HCT116 (cell line): ENCODE measurements at regions not wholly inside any gene's neighbourhood (a gene's known extent, or its start where the extent isn't known, plus 50 kb on each side); places are given as distances from the start of the nearest gene placed in this dataset.

Experiments
- ATAC-seq: fragments of 200-7000 bp; cut with Tn5 transposase; 2 replicates; pipeline ENCODE4 v1.9.1; 2020; ENCODE audit warnings: mild to moderate bottlenecking, moderate library complexity
- BruUV-seq: library from RNA; stranded (reverse); fragments of 400-500 nt; replicated peaks from 2 replicates; lab custom pipeline; 2021; lab: Mats Ljungman, UMichigan
- CTCF ChIA-PET: fragments of 300-600 bp; sonication (Branson Sonifier 250); formaldehyde crosslinking; loops from one replicate; lab custom pipeline; 2021; ENCODE audit warnings: antibody characterized with exemption; lab: Charles Lee
- POLR2A ChIA-PET: fragments of 300-600, 350-600 bp; sonication (Branson Sonifier 250); formaldehyde crosslinking; loops from one replicate; lab custom pipeline; 2021; ENCODE audit warnings: antibody characterized with exemption; lab: Charles Lee
- RAD21 ChIA-PET, 2 experiments: fragments of 300-600 bp; sonication (Branson Sonifier 250); formaldehyde crosslinking; loops; one replicate each; lab custom pipeline; 2023; ENCODE audit warnings: low total read pairs in 2 of 2; ENCODE audit not compliant: uncharacterized antibody in 2 of 2, unreplicated experiment in 2 of 2, low non-redundant PET in 1 of 2; lab: Charles Lee
- DNase-seq: peaks from one replicate; pipeline ENCODE4 v3.0.0-alpha.2; 2010; ENCODE audit warnings: low read depth, low spot score
- H2AFZ ChIP-seq: fragments of 200-600 bp; shearing (Covaris generic), sonication (generic); 2 replicates; pipeline ENCODE4 v1.6.1; 2017; ENCODE audit warnings: low read depth, mixed run types, mixed read lengths, antibody characterized with exemption, low read length; ENCODE audit not compliant: poor library complexity, severe bottlenecking
- H3K27ac ChIP-seq: 2 replicates; pipeline ENCODE4 v1.5.1; 2012; ENCODE audit warnings: low read depth, low read length
- H3K27me3 ChIP-seq: fragments of 200-600 bp; sonication (generic); 2 replicates; pipeline ENCODE4 v1.6.1; 2016; ENCODE audit warnings: mixed run types, low read length, mixed read lengths; ENCODE audit not compliant: insufficient read depth
- H3K36me3 ChIP-seq, 2 experiments: fragments of 200-500 bp in 1 of 2; fragments of 200-600 bp in 1 of 2; sonication (Bioruptor generic) in 1 of 2; sonication (generic) in 1 of 2; 2 replicates each; pipeline versions ENCODE4 v1.5.1 to v1.6.1; 2014 to 2016; ENCODE audit warnings: low read length in 2 of 2, inconsistent platforms in 1 of 2, mixed read lengths in 1 of 2, mixed run types in 1 of 2; ENCODE audit not compliant: insufficient read depth in 2 of 2, control insufficient read depth in 1 of 2
- H3K4me1 ChIP-seq, 2 experiments: fragments of 200-600 bp in 1 of 2; sonication (generic) in 1 of 2; 2 replicates each; pipeline versions ENCODE4 v1.5.1 to v1.6.1; 2012 to 2017; ENCODE audit warnings: low read length in 2 of 2, inconsistent platforms in 1 of 2, mild to moderate bottlenecking in 1 of 2, mixed read lengths in 1 of 2, mixed run types in 1 of 2, moderate library complexity in 1 of 2; ENCODE audit not compliant: insufficient read depth in 2 of 2, control insufficient read depth in 1 of 2
- H3K4me2 ChIP-seq: fragments of 200-600 bp; sonication (generic); 2 replicates; pipeline ENCODE4 v1.6.1; 2017; ENCODE audit warnings: mixed run types, low read length, mixed read lengths
- H3K4me3 ChIP-seq, 2 experiments: fragments of 200-600 bp in 1 of 2; sonication (generic) in 1 of 2; replicated peaks in 1 of 2; 2 replicates each; pipeline ENCODE4 v1.5.1; 2011 to 2016; ENCODE audit warnings: low read length in 2 of 2, control low read depth in 1 of 2, low read depth in 1 of 2, mild to moderate bottlenecking in 1 of 2, mixed read lengths in 1 of 2, mixed run types in 1 of 2
- H3K79me2 ChIP-seq: fragments of 200-600 bp; sonication (generic); 2 replicates; pipeline ENCODE4 v1.6.1; 2017; ENCODE audit warnings: mild to moderate bottlenecking, mixed run types, low read length, moderate library complexity, mixed read lengths; ENCODE audit not compliant: insufficient read depth
- H3K9ac ChIP-seq: fragments of 200-600 bp; sonication (generic); 2 replicates; pipeline ENCODE4 v1.6.1; 2016; ENCODE audit warnings: low read length, mixed read lengths
- H3K9me2 ChIP-seq: fragments of 200-600 bp; sonication (generic), shearing (Covaris generic); 2 replicates; pipeline ENCODE4 v1.6.1; 2017; ENCODE audit warnings: mixed run types, mild to moderate bottlenecking, moderate library complexity; ENCODE audit not compliant: insufficient read depth
- H3K9me3 ChIP-seq, 2 experiments: fragments of 200-500 bp in 1 of 2; fragments of 200-600 bp in 1 of 2; sonication (Bioruptor generic) in 1 of 2; sonication (generic) in 1 of 2; 2 replicates each; pipeline ENCODE4 v1.6.1; 2014 to 2017; ENCODE audit warnings: low read length in 2 of 2, mixed read lengths in 2 of 2, inconsistent platforms in 1 of 2, low read depth in 1 of 2, mild to moderate bottlenecking in 1 of 2, mixed run types in 1 of 2, moderate library complexity in 1 of 2; ENCODE audit not compliant: control insufficient read depth in 1 of 2, insufficient read depth in 1 of 2
- H4K20me1 ChIP-seq: fragments of 200-600 bp; sonication (generic), shearing (Covaris generic); 2 replicates; pipeline ENCODE4 v1.6.1; 2017; ENCODE audit warnings: mixed run types, mild to moderate bottlenecking, moderate library complexity; ENCODE audit not compliant: insufficient read depth
- CBX3 ChIP-seq: IDR thresholded peaks from 2 replicates; pipeline ENCODE4 v1.6.1; 2012; ENCODE audit warnings: low read depth
- ELF1 ChIP-seq: IDR thresholded peaks from 2 replicates; pipeline ENCODE4 v1.6.1; 2012; ENCODE audit warnings: low read depth, borderline replicate concordance
- EZH2 ChIP-seq: fragments of 200-600 bp; sonication (generic); IDR thresholded peaks from 2 replicates; pipeline ENCODE4 v1.6.1; 2017; ENCODE audit warnings: antibody characterized with exemption, mixed run types
- EZH2phosphoT487 ChIP-seq: fragments of 200-600 bp; IDR thresholded peaks from 2 replicates; pipeline ENCODE4 v1.6.1; 2018; ENCODE audit warnings: antibody characterized with exemption, borderline replicate concordance
- POLR2AphosphoS5 ChIP-seq: IDR thresholded peaks from 2 replicates; pipeline ENCODE4 v1.6.1; 2011; ENCODE audit warnings: mild to moderate bottlenecking, low read depth, low read length, moderate library complexity
- SRF ChIP-seq: IDR thresholded peaks from 2 replicates; pipeline ENCODE4 v1.6.1; 2012; ENCODE audit warnings: low read depth
- TCF7L2 ChIP-seq: IDR thresholded peaks from 2 replicates; pipeline ENCODE4 v1.7.0; 2011; ENCODE audit warnings: borderline replicate concordance, inconsistent platforms; ENCODE audit not compliant: insufficient read depth, insufficient read length; ENCODE audit errors: extremely low read depth
- ZFX ChIP-seq: fragments of 450-650 bp; IDR thresholded peaks from 2 replicates; pipeline ENCODE4 v1.6.1; 2017
- intact Hi-C: fragments of 100-400 bp; cut with micrococcal nuclease; formaldehyde crosslinking; loops from 2 replicates; pipeline ENCODE4 v1.10.0; 2022
- TF ChIP-seq, protein P1 (sequence below): IDR thresholded peaks from 2 replicates; pipeline ENCODE4 v1.6.1; 2012; ENCODE audit warnings: low read depth
- TF ChIP-seq, protein P2 (sequence below), 3 experiments: fragments of 200-600 bp in 1 of 3; sonication (generic) in 1 of 3; IDR thresholded peaks in 2 of 3; conservative IDR thresholded peaks in 1 of 3; 2 replicates each; pipeline ENCODE4 v1.5.1; 2012 to 2017; ENCODE audit warnings: low read depth in 2 of 3, low read length in 2 of 3, antibody characterized with exemption in 1 of 3, borderline replicate concordance in 1 of 3, control low read depth in 1 of 3, mild to moderate bottlenecking in 1 of 3, mixed read lengths in 1 of 3, mixed run types in 1 of 3, moderate library complexity in 1 of 3; ENCODE audit not compliant: insufficient read depth in 1 of 3

DNA sequence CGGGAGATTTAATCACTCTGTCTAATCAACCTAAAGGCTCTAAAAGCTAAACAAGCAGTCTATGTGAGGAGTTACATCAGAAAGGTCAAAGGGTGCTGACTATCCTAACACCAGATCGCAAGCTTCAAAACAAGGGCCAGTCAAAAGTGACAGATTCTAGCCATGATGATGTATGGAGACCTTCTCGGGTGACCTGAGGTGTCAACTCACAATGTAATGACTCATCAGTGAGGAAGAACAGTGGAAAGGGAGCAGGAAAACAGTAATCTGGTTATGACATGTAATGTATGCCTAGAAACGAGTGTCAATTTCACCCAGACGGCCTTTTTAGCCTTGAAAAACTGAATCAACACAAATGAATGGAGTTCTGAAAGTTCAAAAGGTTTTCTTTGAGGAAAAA, 375.3 kb downstream of the IDS start:
- ATAC-seq (no peak), DNase-seq (no peak)
- H3K9me3 ChIP-seq: no peaks in the 10 kb centered on the region
- POLR2A ChIA-PET: no interaction called here
- H4K20me1 ChIP-seq: no peaks in the 10 kb centered on the region
- H2AFZ ChIP-seq: no peak overlapping the region
- H3K27me3 ChIP-seq: no peaks in the 10 kb centered on the region
- H3K36me3 ChIP-seq: no peaks in the 10 kb centered on the region
- no peak overlapping the region for H3K27ac ChIP-seq
- H3K4me3 ChIP-seq: no peak overlapping the region
- no peak overlapping the region for H3K4me2 ChIP-seq
- CTCF ChIA-PET: no interaction called here
- no peaks in the 10 kb centered on the region for H3K4me1 ChIP-seq
- no peaks in the 10 kb centered on the region for H3K9me2 ChIP-seq
- intact Hi-C loops: no loop called here
- no peak overlapping the region for H3K9ac ChIP-seq
- RAD21 ChIA-PET: no interaction called here
- TF ChIP-seq EZH2: no peak
- TF ChIP-seq, protein P1, sequence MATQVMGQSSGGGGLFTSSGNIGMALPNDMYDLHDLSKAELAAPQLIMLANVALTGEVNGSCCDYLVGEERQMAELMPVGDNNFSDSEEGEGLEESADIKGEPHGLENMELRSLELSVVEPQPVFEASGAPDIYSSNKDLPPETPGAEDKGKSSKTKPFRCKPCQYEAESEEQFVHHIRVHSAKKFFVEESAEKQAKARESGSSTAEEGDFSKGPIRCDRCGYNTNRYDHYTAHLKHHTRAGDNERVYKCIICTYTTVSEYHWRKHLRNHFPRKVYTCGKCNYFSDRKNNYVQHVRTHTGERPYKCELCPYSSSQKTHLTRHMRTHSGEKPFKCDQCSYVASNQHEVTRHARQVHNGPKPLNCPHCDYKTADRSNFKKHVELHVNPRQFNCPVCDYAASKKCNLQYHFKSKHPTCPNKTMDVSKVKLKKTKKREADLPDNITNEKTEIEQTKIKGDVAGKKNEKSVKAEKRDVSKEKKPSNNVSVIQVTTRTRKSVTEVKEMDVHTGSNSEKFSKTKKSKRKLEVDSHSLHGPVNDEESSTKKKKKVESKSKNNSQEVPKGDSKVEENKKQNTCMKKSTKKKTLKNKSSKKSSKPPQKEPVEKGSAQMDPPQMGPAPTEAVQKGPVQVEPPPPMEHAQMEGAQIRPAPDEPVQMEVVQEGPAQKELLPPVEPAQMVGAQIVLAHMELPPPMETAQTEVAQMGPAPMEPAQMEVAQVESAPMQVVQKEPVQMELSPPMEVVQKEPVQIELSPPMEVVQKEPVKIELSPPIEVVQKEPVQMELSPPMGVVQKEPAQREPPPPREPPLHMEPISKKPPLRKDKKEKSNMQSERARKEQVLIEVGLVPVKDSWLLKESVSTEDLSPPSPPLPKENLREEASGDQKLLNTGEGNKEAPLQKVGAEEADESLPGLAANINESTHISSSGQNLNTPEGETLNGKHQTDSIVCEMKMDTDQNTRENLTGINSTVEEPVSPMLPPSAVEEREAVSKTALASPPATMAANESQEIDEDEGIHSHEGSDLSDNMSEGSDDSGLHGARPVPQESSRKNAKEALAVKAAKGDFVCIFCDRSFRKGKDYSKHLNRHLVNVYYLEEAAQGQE: no peak
- TF ChIP-seq ZFX: no peak
- no peak for TF ChIP-seq CBX3
- TF ChIP-seq, all 23 proteins: peak for 0
- H3K79me2 ChIP-seq: no peaks in the 10 kb centered on the region
- no TSS peak for BruUV-seq

DNA sequence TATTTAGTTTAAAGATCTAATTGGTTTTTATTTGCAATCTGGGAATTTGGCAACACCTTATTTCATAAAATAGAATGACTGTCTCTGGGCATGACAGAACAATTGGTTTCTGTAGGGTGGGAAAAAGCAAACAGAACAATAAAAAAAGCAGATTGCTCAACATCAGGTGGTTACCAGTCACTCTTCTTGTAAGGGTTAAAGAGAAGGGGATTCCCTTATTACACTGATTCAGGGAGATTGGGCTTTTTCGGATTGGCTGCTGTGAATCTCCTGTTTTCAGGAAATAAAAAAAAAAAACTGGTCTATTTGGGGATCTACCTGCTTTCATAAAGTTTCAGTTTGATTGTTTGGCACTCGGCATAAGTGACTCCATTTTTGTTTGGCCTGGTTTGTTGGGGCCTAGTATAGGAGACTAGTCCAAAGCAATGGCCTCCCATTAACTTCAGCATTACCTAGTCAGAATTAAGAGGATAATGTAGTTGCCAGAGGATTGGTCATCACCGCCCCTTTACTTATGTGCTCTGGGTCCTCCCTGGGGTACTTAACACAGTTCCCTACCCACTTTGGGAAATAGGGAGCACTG, 380.5 kb downstream of the IDS start:
- Histone ChIP-seq H3K79me2 (no peaks in the 10 kb centered on the region), H3K9me2 (no peaks in the 10 kb centered on the region), H3K27me3 (no peaks in the 10 kb centered on the region), H3K36me3 (no peaks in the 10 kb centered on the region), H4K20me1 (no peaks in the 10 kb centered on the region), H3K27ac (no peak overlapping the region), H3K4me1 (no peaks in the 10 kb centered on the region), H3K4me2 (no peak overlapping the region), H3K9ac (no peak overlapping the region), H3K4me3 (no peak overlapping the region), H2AFZ (no peak overlapping the region), H3K9me3 (no peaks in the 10 kb centered on the region)
- ChIA-PET RAD21 (no interaction called here), POLR2A (no interaction called here), CTCF (no interaction called here)
- intact Hi-C loops: no loop called here
- BruUV-seq: no TSS peak
- no peak for DNase-seq
- ATAC-seq: no peak
- TF ChIP-seq ELF1 (no peak), ZFX (no peak), CBX3 (no peak), TCF7L2 (no peak), EZH2 (no peak), POLR2AphosphoS5 (no peak), EZH2phosphoT487 (no peak), SRF (no peak)
- TF ChIP-seq, protein P1: no peak
- TF ChIP-seq, protein P2, sequence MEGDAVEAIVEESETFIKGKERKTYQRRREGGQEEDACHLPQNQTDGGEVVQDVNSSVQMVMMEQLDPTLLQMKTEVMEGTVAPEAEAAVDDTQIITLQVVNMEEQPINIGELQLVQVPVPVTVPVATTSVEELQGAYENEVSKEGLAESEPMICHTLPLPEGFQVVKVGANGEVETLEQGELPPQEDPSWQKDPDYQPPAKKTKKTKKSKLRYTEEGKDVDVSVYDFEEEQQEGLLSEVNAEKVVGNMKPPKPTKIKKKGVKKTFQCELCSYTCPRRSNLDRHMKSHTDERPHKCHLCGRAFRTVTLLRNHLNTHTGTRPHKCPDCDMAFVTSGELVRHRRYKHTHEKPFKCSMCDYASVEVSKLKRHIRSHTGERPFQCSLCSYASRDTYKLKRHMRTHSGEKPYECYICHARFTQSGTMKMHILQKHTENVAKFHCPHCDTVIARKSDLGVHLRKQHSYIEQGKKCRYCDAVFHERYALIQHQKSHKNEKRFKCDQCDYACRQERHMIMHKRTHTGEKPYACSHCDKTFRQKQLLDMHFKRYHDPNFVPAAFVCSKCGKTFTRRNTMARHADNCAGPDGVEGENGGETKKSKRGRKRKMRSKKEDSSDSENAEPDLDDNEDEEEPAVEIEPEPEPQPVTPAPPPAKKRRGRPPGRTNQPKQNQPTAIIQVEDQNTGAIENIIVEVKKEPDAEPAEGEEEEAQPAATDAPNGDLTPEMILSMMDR (IDR thresholded peaks at IDR 0.05 in 2 of 3, conservative IDR thresholded peaks at IDR 0.05 in 1 of 3; ENCODE audit: borderline replicate concordance in 1 of 3, insufficient read depth in 1 of 3, low read depth in 2 of 3, low read length in 2 of 3): no peak
